OCI-LY1 (cell line): ENCODE measurements at regions not wholly inside any gene's neighbourhood (a gene's known extent, or its start where the extent isn't known, plus 50 kb on each side); places are given as distances from the start of the nearest gene placed in this dataset.

Source experiments
- EZH2 ChIP-seq: fragments of 200-600 bp; sonication (generic), shearing (Covaris generic); IDR thresholded peaks from 2 replicates; pipeline ENCODE4 v1.8.0; 2017; ENCODE audit warnings: borderline replicate concordance, mixed run types, mild to moderate bottlenecking, antibody characterized with exemption, low read length, moderate library complexity, mixed read lengths
- TF ChIP-seq, protein P1 (sequence below): fragments of 200-600 bp; sonication (generic), shearing (Covaris generic); IDR thresholded peaks from 2 replicates; pipeline ENCODE4 v1.5.1; 2017; ENCODE audit warnings: mild to moderate bottlenecking, antibody characterized with exemption, low read length, moderate library complexity, mixed read lengths

GRCh38 chr2:180676520-180677025 lies 303.8 kb upstream of the UBE2E3 start:
- TF ChIP-seq EZH2 = no peak
- TF ChIP-seq, protein P1, sequence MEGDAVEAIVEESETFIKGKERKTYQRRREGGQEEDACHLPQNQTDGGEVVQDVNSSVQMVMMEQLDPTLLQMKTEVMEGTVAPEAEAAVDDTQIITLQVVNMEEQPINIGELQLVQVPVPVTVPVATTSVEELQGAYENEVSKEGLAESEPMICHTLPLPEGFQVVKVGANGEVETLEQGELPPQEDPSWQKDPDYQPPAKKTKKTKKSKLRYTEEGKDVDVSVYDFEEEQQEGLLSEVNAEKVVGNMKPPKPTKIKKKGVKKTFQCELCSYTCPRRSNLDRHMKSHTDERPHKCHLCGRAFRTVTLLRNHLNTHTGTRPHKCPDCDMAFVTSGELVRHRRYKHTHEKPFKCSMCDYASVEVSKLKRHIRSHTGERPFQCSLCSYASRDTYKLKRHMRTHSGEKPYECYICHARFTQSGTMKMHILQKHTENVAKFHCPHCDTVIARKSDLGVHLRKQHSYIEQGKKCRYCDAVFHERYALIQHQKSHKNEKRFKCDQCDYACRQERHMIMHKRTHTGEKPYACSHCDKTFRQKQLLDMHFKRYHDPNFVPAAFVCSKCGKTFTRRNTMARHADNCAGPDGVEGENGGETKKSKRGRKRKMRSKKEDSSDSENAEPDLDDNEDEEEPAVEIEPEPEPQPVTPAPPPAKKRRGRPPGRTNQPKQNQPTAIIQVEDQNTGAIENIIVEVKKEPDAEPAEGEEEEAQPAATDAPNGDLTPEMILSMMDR = no peak
